ENCODE measurements at regions not wholly inside any gene's neighbourhood (a gene's known extent, or its start where the extent isn't known, plus 50 kb on each side); places are given as distances from the start of the nearest gene placed in this dataset.

DNA sequence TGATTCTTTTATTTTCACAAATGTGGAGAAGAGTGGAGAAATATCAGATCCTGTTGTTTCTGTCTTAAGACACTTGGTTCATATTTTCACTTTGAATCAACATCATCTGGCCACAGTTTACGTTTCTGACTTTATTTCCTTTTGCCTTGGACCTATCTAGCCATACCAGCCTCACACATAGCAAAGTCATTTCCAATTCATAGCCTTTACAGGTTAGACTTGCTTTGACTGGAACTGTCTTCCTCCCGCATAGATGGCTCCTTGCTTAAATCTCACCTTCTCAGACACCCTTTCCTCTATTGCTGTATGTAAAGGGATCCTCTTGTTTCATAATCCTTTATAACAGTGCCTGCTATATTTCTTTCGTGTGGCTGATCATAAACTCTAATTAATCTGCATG, 297.8 kb downstream of the SH3GL2 start:
- Histone ChIP-seq H2AFZ (ENCODE audit: low read length) (no peak overlapping the region), H3K4me2 (ENCODE audit: low read depth, low read length) (no peak overlapping the region), H3K27ac (ENCODE audit: extremely low read length, insufficient read depth, low read length) (no peak overlapping the region), H3K27me3 (ENCODE audit: control insufficient read depth in 1 of 2, insufficient read depth in 2 of 2, low read length in 2 of 2) (no peaks in the 10 kb centered on the region), H3K79me2 (ENCODE audit: insufficient read depth, low read length) (no peaks in the 10 kb centered on the region), H3K9ac (ENCODE audit: insufficient read depth, low read depth, low read length) (no peak overlapping the region), H3K36me3 (replicated peaks in 1 of 2; ENCODE audit: control insufficient read depth in 1 of 2, insufficient read depth in 2 of 2, low read length in 2 of 2) (no peaks in the 10 kb centered on the region), H3K4me1 (ENCODE audit: insufficient read depth, low read length) (no peaks in the 10 kb centered on the region), H3K4me3 (replicated peaks in 1 of 3; ENCODE audit: insufficient read depth in 1 of 3, low read depth in 2 of 3, low read length in 3 of 3) (no peak overlapping the region), H3K9me3 (ENCODE audit: low read length) (peaks cover 8% of the 10 kb centered on the region; the same call in 1 of the 2 replicates), H4K20me1 (ENCODE audit: insufficient read depth, low read length) (no peaks in the 10 kb centered on the region)
- no peak for ATAC-seq
- TF ChIP-seq, protein P1, sequence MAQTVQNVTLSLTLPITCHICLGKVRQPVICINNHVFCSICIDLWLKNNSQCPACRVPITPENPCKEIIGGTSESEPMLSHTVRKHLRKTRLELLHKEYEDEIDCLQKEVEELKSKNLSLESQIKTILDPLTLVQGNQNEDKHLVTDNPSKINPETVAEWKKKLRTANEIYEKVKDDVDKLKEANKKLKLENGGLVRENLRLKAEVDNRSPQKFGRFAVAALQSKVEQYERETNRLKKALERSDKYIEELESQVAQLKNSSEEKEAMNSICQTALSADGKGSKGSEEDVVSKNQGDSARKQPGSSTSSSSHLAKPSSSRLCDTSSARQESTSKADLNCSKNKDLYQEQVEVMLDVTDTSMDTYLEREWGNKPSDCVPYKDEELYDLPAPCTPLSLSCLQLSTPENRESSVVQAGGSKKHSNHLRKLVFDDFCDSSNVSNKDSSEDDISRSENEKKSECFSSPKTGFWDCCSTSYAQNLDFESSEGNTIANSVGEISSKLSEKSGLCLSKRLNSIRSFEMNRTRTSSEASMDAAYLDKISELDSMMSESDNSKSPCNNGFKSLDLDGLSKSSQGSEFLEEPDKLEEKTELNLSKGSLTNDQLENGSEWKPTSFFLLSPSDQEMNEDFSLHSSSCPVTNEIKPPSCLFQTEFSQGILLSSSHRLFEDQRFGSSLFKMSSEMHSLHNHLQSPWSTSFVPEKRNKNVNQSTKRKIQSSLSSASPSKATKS (CRISPR knock-in tag; IDR thresholded peaks at IDR 0.05) = no peak
- TF ChIP-seq ZNF564 (CRISPR knock-in tag; IDR thresholded peaks at IDR 0.05) (no peak), ZNF501 (CRISPR knock-in tag; IDR thresholded peaks at IDR 0.05) (no peak), NCOA1 (CRISPR knock-in tag; IDR thresholded peaks at IDR 0.05) (no peak), ZBTB21 (CRISPR knock-in tag; IDR thresholded peaks at IDR 0.05) (no peak), TRIM24 (CRISPR knock-in tag; IDR thresholded peaks at IDR 0.05) (no peak), PPARG (CRISPR knock-in tag; conservative IDR thresholded peaks at IDR 0.05) (no peak), TAF1 (CRISPR knock-in tag; IDR thresholded peaks at IDR 0.05) (no peak)
- TF ChIP-seq, protein P2, sequence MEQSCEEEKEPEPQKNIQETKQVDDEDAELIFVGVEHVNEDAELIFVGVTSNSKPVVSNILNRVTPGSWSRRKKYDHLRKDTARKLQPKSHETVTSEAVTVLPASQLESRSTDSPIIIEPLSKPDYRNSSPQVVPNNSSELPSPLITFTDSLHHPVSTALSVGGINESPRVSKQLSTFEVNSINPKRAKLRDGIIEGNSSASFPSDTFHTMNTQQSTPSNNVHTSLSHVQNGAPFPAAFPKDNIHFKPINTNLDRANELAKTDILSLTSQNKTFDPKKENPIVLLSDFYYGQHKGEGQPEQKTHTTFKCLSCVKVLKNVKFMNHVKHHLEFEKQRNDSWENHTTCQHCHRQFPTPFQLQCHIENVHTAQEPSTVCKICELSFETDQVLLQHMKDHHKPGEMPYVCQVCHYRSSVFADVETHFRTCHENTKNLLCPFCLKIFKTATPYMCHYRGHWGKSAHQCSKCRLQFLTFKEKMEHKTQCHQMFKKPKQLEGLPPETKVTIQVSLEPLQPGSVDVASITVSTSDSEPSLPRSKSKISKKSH (CRISPR knock-in tag; IDR thresholded peaks at IDR 0.05; ENCODE audit: borderline replicate concordance) = no peak
- no TSS peak for BruUV-seq (replicated peaks)
- no peak for DNase-seq (ENCODE audit: low spot score)
- FAIRE-seq = no peak
- CTCF ChIA-PET (ENCODE audit: low intra/inter-chr PET ratio, low total read pairs) = no interaction called here
- intact Hi-C loops (cut with micrococcal nuclease; ENCODE audit: unreplicated experiment) = loop anchor here (10.0 kb wide), 1 partner anchor 62 kb away; no protein-coding TSS in a partner anchor
- WGBS (ENCODE audit: low lambda C conversion rate) = 11% methylated on average over 3 of the region's 3 CpGs
- in situ Hi-C loops (cut with HindIII; ENCODE audit: extremely low pct_ligation_motif_present, low pct_unique_long_range_greater_than_20kb) = no loop called here
- POLR2A ChIA-PET = no interaction called here

Measured in HepG2 (cell line).